NCI-H146 treated with DMSO at 0.1 percent for 48 hours (cell line): ENCODE measurements at regions not wholly inside any gene's neighbourhood (a gene's known extent, or its start where the extent isn't known, plus 50 kb on each side); places are given as distances from the start of the nearest gene placed in this dataset.
A peak's percentile ranks its signal among the peaks of the same experiment; 100 is the strongest.

Experiments
- DNase-seq: peaks from one replicate; lab custom pipeline; 2025; ENCODE audit not compliant: unreplicated experiment; lab: John Stamatoyannopoulos, UW

DNA sequence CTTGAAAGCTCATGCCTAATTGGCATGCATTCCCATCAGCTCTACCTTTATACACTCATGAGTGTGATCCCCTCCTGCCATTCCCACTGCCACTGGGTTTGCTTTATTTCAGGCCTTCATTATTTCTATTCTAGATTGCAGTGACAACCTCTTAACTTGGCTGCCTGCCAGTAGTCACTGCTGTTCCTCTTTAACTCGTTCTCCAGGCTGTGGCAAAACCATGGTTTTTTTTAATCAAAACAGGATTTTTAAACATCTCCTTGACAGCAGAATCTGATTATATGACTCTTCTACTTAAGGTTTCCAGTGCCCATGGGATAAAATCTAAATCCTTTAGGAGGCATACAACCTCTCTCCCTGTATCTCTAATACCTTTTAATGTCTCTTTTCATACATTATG lies 223.7 kb upstream of the PCDH15 start:
- DNase-seq: peak; percentile 23

DNA sequence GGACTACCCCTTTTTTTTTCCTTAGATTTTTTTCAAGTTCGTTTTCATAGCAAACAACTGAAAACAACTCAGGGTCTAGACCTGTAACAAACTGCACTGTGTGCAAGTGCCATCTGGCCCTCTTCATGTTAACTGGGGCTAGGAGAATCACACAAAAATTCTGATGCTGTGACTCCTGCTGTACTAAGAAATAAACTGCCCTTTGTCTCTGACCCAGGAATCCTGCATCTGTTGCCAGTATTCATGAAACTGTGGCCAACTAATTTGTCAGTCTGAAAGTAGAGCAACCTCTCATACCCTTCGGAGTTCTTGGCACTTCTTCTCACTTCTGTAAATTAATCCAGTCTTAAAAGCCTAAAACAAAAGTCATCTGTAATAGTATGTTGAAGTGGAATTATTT lies 218.4 kb upstream of the PCDH15 start:
- DNase-seq: no peak

DNA sequence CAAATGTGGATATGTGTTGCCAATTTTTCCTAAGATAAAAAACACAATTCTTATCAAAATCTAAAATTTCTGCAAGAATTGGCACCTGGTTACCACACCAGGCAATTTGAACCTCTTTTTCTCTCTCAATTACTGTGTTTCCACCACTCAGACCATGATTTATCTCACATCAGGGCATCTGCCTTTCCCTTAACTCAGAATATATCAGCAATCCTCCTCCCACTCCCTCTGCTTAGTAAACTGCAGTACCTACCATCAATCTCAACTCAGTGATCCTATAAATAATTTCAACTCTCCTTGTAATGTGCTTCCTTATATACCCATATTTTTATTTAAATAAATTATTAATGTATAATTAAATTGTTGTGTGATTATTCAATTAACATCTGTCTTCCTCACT lies 212.3 kb upstream of the PCDH15 start:
- no peak for DNase-seq

DNA sequence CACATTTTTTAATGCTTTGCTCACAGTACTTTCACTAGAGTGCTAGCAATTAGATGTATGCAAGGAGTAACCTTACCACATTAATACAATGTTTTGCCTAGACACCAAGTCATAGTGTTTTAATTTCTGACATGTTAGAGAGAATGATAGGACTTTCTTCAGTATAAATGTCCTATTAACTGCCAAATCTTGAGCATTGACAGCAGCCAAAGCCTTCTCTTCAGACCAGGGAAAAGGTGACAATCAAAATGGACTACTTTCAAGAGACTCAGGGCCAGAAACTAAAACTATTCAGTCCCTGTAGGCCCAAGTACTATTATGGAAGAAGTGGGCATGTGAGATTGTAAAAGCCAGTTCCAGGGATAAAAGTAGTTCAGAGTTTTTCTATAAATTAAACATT lies 201.4 kb upstream of the PCDH15 start:
- DNase-seq: no peak

DNA sequence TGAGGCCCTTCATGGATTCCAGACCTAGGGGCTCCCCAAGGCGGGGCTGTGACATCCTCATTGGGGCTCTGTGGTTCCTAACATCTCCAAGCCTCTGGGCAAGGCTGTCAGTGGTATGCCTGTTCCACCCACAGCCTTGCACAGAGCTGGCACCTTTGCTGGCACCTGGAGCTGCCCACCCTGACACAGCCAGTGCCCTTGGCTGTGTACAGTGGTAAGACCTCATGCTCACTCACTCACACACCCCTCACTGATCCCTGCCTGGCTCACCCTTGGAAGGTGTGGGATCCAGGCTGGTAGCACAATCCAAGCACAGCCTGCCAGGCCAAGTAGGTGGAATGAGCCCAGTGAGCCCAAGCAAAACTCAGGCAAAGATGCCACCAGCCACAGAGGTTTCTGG lies 200.4 kb upstream of the PCDH15 start:
- DNase-seq: no peak

DNA sequence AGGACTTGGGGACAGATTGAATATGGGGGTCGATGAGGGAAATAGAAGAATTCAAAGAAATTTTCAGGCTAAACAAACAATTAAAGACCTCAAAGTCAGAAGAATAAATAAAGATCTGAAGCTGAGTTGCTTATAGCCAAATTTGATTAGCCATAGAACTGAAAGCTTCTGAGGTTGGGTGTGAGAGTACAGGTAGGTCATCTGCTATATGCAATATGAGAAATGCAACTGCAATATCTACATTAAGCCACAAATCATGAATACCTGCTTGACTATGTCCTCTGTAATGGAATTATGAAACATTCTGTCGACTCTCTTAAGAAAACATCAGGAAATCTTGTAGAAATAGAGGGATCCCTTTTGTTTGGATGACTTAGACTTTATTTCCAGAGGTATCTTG lies 192.1 kb upstream of the PCDH15 start:
- DNase-seq: no peak

DNA sequence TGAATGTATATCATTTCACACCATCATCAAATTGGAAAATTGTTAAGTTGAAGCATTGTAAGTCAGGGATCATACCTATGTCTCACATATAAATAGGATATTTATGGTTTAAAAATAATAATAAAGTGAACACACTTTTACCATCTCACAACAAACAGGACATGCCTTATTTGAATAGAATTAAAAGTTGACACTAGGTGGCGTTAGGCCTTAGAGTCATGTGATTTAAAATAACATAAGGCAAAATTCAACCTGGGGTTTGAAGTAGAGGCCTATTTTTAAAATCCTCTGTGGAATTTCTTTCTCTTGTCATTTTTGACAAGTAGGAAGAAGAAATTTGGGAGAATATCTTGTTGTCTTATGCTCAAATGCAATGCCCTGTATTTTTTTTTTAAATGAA lies 184.7 kb upstream of the PCDH15 start:
- DNase-seq: no peak

DNA sequence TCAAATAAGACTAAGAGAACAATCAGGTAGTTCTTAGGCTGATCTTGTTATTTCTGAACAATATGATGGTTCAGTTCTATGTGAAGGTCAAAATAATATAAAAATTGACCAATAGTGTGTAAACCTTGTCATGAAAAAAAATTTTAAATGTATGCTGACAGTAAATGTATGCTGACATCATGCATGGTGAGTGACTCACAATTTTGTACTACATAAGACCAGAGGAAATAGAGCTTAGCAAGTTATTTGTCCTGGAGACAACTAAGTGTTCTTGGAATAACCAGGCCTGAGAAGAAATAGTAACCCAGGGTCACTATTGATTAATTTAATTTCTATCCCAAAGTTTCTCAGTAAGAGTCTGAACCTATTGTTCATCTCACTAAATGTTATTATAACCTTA lies 182.2 kb upstream of the PCDH15 start:
- no peak for DNase-seq

DNA sequence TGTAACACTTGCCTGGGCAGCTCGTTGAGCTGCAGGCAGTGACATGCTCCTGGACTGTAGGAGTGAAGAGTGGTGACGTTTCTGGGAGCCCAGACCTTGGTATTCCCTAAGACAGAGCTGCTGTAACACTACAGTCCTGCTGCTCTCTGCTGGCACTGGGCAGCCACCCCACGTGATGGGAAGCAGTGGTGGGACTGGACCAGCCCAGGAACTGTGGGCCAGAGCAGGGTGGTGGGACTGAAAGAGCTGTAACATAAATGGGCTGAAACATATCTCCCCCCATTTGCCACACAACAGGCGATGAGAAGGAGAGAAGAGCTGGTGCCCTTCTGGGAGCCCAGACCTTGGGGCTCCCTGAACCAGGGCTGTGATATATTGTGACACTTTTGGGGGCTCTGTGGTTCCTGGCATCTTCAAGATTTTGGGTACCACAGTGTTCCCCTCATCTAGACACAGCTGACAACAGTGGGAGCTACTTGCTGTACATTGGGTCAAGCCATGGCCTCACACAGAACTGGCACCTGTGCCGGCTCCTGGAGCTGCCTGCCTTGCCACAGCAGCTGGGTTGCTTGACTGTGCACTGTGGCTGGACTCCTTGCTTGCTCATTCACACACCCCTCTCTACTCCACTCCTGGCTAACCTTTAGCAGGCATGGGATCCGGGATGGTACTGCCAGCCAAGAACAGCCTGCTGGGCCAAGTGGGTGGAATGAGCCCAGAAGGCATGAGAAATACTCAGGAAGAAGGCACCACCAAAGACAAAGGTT lies 161.3 kb upstream of the PCDH15 start:
- no peak for DNase-seq

DNA sequence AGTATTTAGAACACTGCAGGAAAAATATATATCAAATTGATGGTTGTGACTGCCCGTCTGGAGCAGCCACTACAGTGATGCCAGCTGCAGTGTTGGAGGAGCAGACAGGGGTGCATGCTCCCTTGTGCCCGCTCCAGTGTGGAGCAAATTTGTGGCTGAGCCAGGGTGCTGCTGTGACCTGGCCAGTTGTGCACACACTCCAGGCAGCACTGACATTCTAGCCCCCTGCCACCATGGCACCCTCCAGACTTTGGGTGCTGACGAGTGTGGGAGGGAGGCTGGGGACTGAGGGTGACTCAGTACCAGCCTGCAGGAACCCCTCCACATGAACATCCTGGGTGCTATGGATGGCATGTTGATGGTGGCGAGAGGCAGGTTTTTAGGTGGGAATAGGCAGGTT lies 160.0 kb upstream of the PCDH15 start:
- no peak for DNase-seq

DNA sequence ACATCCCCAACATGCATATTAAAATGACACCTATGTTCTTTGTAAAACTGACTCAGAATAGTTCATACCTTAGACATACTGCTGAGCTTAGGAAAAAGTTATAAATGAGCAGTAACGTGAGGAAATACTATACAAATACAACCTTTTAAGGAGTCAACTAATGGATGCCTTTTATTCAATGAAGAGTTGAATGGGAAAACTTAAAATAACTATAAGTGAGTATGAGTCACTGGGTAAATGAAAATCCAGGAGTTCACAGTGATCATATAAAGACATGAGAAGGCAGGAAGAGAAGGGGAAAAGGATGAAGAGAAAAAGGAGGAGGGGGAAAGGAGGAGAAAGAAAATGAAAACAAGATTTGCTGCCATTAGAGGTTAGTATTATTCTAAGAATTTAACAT lies 157.8 kb upstream of the PCDH15 start:
- no peak for DNase-seq

DNA sequence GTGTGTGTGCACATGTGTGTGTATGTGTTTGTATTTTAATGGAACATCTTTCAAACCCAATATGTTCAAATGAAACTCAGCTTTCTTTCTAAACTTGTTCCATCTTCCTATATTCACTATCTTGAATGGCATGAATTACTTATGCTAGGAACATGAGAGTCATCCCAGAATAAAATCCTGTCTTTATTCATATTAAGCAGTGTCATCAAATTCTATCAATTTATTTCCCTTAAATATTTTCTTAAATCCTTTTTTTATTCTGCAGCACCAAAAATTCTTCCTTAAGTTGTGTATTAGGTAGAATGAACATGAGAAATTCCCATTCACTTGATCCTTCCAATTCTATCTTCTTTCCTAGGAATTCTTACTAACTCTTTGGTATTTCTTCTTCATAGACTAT lies 146.6 kb upstream of the PCDH15 start:
- no peak for DNase-seq

DNA sequence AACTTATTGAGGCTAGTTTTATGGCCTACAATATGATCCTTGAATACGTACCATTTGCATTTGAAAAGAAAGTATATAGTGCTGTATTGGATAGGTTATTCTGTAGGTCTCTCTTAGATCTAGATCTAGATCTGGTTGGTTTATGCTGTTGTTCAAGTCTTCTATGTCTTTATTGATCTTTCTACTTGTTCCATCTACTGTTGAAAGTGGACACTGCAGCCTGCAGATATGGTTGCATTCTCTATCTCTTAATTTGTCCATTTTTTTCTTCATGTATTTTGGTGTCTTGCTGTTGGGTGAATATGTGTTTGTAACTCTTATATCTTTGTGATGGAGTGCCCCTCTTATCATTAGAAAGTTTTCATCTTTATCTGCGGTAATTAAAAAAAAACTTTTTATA lies 139.4 kb upstream of the PCDH15 start:
- DNase-seq: no peak

DNA sequence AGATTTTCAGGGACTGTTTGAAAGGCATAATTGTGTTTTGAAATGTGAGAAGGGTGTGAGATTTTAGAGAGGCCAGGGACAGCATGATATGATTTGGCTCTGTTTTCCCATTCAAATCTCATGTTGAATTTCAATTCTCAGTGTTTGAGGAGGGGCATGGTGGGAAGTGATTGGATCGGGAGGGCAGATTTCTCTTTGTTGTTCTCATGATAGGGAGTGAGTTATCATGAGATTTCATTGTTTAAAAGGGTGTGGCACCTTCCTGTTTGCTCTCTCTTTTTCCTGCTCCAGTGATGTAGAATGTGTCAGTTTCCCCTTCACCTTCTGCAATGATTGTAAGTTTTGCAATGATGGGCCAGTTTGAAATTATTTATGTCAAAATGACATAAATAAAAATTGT lies 113.0 kb upstream of the PCDH15 start:
- no peak for DNase-seq

DNA sequence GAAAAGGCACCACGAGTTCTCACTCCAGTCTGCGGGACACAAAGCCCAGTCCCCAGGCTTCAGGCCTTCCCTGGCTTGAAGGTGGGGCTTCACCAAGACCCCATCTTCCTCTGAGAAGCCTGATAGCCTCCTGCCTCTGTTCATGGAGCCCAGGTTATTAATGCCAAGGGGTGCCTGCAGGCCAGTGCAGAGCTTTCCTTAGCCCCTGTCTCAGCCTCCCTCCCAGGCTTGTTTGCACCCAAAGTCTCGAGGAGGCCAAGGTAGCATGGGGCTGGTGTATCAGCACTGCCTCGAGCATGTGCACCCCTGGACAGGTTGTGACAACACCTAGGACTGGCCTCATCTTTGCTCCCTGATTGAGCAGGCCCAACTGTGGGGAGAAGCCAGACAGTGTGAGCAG lies 108.1 kb upstream of the PCDH15 start:
- no peak for DNase-seq

DNA sequence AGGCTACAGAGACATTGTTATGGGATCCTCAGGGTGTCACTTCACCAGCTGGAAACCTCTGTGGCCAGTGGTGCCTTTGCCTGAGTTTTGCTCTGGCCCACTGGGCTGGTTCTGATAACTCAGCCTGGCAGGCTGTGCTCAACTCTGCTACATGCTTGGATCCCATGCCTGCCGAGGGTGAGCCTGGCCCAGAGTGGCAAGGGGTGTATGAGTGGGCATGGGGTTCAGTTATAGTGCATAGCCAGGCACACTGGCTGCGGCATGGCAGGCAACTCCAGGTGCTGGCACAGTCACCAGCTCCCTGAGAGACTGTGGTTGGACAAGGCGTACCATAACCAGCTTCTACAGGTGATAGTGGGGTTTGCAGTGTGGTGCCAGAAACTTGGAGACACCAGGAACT lies 107.0 kb upstream of the PCDH15 start:
- DNase-seq: no peak

DNA sequence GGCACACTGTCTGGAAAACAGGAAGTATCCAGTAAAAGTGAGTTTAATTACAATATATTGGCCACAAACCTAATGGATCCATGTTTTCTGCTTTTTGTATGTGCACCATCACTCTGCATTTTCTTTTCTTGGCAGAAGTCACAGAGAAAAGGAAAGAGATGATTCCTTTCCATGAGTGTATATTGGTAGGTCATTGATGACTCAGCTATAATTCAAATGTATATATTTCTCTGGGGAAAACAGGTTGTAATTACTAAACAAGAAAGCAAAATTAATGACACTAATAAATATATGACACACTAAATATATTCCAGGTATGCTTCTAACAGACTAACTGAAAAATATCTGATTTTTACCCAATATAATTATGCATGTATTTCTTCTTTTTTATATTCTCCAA lies 105.9 kb upstream of the PCDH15 start:
- no peak for DNase-seq

DNA sequence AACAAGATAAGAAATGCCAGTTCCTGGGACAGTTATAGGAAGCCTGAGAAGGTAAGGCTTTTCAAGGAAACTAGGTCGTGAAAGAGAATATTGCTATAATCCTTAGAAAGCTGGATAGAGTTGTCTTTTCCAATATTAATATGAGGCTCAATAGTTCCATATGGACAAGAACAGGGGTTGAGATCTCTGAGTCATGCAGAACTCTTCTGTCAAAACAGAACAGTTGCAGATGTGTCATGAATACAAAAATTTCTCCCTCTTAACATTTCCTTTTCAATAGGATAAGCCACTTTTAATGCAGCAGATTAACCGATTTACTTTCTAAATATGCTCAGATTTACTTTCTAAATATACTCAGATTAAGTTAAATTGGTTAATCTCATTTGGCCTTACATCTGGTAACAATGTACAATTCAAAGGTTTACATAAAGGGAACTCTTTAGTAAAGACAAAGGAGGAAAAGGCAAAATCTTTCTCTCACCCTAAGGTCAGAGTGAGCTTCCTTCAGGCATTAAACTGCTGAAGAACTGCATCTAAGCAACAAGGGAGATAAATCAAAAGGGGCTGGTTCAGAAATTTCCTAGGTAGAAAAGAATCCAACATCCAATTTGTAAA lies 104.7 kb upstream of the PCDH15 start:
- DNase-seq: no peak

DNA sequence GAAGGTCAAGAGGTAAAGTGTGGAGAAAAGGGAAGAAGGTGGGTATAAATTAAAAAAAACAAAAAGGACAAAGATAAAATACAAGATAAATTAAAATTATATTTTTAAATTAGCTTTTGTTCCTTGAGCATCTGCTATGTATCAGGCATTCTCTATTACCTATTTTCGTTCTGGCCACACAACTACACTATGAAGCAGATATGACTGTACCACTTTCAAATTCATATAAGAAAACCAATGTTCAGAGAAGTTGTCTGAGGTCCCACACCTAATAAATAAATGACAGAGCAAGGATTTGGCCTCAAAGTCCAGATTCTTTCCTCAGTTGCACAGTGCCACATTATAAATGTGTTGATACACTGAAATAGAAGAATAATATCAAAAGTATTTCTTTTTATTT lies 103.8 kb upstream of the PCDH15 start:
- DNase-seq: no peak

DNA sequence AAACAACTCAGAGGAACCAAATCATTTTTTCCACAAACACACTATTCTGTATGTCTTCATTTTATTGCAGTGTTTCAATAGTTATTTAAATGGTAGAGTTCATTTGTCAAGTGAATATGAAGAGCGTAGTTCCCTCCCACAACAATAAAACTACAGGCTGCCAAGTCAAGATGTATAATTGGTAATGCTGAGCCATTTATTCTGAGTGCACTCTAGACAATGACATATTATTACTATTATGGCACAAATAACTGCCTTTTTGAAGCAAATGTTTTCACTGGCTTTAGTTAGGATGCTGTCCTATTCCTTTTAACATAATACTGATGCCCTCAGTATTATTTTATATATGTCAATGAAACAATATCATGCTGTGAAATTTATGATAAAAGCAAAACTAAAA lies 102.7 kb upstream of the PCDH15 start:
- no peak for DNase-seq

DNA sequence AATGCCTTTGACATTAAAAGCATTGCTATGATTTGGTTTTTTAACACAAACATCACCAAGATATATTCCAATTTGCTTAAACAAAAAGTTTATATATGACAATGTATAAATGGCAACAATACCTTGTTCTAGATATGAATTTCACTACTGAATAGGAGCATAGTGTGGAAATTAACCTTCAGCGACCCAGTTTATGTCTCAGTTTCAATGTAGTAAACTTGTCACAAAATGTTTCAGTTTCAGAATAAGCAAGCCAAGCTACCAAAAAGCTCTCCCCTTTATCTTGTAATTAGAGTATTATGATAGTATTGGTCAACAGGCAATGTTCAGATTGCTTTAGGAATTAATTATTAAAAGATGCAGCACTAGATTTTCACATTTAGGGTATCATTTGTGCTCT lies 99.6 kb upstream of the PCDH15 start:
- DNase-seq: no peak

DNA sequence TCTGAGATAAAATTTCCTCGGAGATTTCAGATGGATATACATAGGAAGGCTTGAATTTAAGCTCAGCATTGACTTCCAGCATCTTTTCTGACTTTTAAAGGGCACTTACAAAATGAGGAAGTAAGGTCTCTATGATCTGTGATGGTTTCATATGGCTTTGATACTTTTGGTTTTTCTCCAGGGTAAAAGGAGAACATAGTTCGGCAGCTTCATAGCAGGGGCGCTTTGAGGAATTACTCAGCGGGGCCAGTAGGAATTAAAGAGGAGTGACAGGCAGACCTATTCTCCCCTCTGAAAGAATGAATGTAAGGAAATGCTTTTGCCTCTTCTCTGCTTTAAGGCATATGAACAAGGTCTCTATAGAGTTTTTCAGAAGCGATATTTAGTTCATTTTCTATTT lies 80.0 kb upstream of the PCDH15 start:
- DNase-seq: no peak

DNA sequence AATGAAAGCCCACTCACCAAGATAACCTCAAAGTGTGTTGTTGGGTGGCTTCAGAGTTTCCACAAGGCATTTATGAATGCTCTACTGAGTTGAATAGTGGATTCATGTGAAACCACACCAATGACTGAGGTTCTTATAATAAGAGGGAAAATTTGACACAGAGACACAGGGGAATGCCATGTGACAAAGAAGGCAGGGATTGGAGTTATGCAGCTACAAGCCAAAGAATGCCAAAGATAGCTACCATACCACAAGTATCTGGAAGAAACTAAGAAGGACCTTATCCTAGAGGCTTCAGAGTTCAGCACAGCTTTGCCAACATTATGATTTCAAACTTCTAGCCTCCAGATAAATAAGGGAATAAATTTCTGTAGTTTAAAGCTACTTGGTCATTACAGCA lies 68.0 kb upstream of the PCDH15 start:
- DNase-seq: no peak
